MM.1S (cell line): ENCODE measurements at regions not wholly inside any gene's neighbourhood (a gene's known extent, or its start where the extent isn't known, plus 50 kb on each side); places are given as distances from the start of the nearest gene placed in this dataset.

Experiments used
- CTCF ChIP-seq: fragments of 300-600 bp; sonication (generic); IDR thresholded peaks from 2 replicates; pipeline ENCODE4 v1.5.1; 2016; ENCODE audit warnings: antibody characterized with exemption, low read length, mixed read lengths
- EZH2 ChIP-seq: fragments of 300-600 bp; sonication (generic); optimal IDR thresholded peaks from 2 replicates; pipeline ENCODE3; 2017; ENCODE audit warnings: low read depth, mild to moderate bottlenecking, antibody characterized with exemption, low read length, mixed read lengths
- EZH2phosphoT487 ChIP-seq: fragments of 300-600 bp; sonication (generic); IDR thresholded peaks from 2 replicates; pipeline ENCODE4 v1.6.1; 2018; ENCODE audit warnings: antibody characterized with exemption, low read length

DNA sequence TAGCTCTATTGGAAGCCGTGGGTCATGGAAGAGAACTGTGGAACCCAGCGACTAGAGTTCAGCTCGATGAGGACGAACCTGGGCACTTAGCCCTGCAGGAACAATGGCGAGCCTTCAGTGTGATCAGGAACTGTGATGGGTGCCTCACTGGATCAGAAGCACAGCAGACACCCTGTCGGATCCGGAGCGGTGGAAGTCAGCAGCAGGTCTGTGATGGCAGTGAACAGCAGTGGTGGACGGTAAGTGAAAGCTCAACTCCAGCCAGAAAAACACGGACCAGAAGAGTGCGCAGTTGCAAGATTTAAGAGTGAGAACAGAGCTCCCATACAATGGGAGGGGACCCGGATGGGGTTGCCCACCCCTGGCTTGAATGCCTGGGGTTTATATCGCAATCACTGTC, 282.2 kb downstream of the NSUN3 start:
- no peak for TF ChIP-seq EZH2
- no peak for TF ChIP-seq CTCF
- no peak for TF ChIP-seq EZH2phosphoT487
